ENCODE measurements at regions not wholly inside any gene's neighbourhood (a gene's known extent, or its start where the extent isn't known, plus 50 kb on each side); places are given as distances from the start of the nearest gene placed in this dataset.
"Not testable (repeated sequence)": the region's sequence is repeated elsewhere in the genome, so short reads cannot be mapped to it uniquely, and the experiment has no call there.

- TF ChIP-seq TAF1 (IDR thresholded peaks at IDR 0.05; ENCODE audit: control insufficient read depth, extremely low read depth, insufficient read depth, low read length, severe bottlenecking); EZH2 (IDR thresholded peaks at IDR 0.05; ENCODE audit: borderline replicate concordance, low read depth, low read length); POLR2A (conservative IDR thresholded peaks at IDR 0.05); RFX5 (IDR thresholded peaks at IDR 0.05; ENCODE audit: low read depth, low read length); HNRNPH1 (optimal IDR thresholded peaks at IDR 0.05; ENCODE audit: low read depth, low read length); CTCF (IDR thresholded peaks at IDR 0.05 in 2 of 3, conservative IDR thresholded peaks at IDR 0.05 in 1 of 3; ENCODE audit: insufficient read depth in 2 of 3, low read depth in 1 of 3, low read length in 3 of 3); SMC3 (conservative IDR thresholded peaks at IDR 0.05; ENCODE audit: insufficient read depth, low read depth, low read length); MAFK (IDR thresholded peaks at IDR 0.05; ENCODE audit: low read length); SIN3A (IDR thresholded peaks at IDR 0.05; ENCODE audit: borderline replicate concordance in 2 of 2, control insufficient read depth in 1 of 2, low read depth in 2 of 2, low read length in 2 of 2); ZBTB49 (CRISPR knock-in tag; IDR thresholded peaks at IDR 0.05; ENCODE audit: borderline replicate concordance); E2F3 (CRISPR knock-in tag; IDR thresholded peaks at IDR 0.05); SREBF1 (IDR thresholded peaks at IDR 0.05; ENCODE audit: borderline replicate concordance, low read depth, low read length): not testable (repeated sequence)
- TF ChIP-seq, protein P1, sequence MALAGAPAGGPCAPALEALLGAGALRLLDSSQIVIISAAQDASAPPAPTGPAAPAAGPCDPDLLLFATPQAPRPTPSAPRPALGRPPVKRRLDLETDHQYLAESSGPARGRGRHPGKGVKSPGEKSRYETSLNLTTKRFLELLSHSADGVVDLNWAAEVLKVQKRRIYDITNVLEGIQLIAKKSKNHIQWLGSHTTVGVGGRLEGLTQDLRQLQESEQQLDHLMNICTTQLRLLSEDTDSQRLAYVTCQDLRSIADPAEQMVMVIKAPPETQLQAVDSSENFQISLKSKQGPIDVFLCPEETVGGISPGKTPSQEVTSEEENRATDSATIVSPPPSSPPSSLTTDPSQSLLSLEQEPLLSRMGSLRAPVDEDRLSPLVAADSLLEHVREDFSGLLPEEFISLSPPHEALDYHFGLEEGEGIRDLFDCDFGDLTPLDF (CRISPR knock-in tag; IDR thresholded peaks at IDR 0.05), result not testable (repeated sequence)
These were observed 62.9 kb upstream of the SEMA3D start for GRCh38 chr7:85249787-85250186.

Data from K562 (cell line).